ENCODE measurements at regions not wholly inside any gene's neighbourhood (a gene's known extent, or its start where the extent isn't known, plus 50 kb on each side); places are given as distances from the start of the nearest gene placed in this dataset.

DNA sequence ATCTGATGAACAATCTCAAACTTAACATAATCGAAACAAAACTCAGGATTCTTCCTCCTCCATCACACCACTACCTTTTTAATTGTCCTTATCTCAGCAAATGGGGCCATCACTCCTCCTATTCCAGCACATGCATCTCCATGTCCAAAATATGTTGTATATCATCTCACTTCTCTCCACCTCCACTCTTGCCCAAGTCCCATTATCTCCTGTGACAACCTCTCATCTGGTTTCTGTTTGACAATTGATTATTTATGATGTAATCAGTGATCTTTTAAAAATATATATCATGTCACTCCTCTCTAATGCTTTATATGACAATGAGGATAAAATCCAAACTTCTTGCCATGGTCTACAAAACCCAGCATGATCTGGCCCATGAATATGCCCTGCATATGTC, 200.8 kb upstream of the HMGA2 start:
- DNase-seq (ENCODE audit: low read depth in 1 of 2, low spot score in 1 of 2) = no peak

DNA sequence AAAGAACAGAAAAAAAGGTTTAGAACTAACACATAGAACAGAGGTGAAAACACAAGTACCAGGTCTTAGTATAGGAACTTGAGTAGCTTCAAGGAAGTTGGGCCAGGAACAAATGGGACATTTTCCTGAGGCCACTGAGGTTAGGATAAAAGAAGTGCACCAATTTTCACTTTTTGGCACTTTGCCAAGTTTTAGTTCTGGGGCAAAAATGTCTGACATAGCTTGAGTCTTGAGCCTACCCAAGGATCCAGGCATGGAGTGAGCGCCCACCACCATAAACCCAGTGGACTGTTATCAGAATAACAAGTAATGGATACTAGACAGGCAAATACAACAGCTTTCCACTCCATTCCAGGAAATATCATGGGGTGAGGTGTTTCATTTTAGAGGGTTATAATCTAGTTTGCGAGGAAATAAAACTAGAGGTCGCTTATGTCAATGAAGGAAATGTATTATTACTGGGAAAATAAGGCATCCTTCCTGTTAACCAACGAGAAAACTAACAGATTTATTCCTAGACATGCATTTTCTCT, 199.7 kb upstream of the HMGA2 start:
- no peak for DNase-seq (ENCODE audit: low read depth in 1 of 2, low spot score in 1 of 2)

DNA sequence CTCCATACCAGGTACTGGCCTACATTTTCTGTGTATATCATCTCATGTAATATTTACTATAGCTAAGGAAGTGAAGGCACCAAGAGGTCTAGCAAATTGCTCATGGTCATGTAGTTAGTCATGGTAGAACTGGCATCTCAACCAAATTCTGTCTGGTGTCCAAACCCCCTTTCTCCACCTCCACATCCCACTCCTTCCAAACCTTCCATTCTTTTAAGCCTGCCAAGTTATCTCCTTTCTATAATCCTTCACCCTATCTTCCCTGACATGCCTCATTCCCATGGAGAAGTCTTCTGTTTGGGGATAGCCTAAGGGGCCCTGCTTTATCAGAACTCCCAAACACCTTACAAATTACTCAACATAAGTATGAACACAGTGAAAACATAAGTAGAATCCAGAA, 196.2 kb upstream of the HMGA2 start:
- no peak for DNase-seq (ENCODE audit: low read depth in 1 of 2, low spot score in 1 of 2)

GRCh38 chr12:65630555-65630954, 193.7 kb upstream of the HMGA2 start:
- DNase-seq (ENCODE audit: low read depth in 1 of 2, low spot score in 1 of 2) = no peak

DNA sequence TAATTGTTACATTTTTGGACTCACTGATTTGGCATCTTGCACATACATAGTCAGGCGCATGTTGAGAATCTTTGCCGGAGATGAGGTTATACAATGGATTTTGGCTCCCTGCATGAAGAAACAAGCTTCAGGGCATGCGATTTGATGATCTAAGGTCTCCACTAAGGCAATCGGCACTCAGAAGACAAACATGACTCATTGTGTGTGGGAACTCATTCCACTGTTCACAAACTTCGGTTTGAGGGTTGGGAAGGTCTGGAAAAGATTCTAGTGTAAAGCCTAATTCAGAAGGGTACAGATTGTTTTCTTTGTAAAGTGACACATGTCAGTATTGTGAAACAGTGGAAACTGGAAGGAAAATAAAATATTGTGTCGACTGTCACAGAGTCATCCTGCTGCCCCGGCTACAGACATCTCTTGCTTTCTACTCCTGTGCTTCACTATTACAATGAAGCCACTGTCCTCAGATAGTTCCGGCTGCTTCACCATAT, 192.6 kb upstream of the HMGA2 start:
- no peak for DNase-seq (ENCODE audit: low read depth in 1 of 2, low spot score in 1 of 2)

- no peak for DNase-seq (ENCODE audit: low read depth in 1 of 2, low spot score in 1 of 2)
Observed at GRCh38 chr12:65632131-65632855, 192.0 kb upstream of the HMGA2 start.

GRCh38 chr12:65634061-65634460, 190.2 kb upstream of the HMGA2 start:
- DNase-seq (ENCODE audit: low read depth in 1 of 2, low spot score in 1 of 2) = no peak

DNA sequence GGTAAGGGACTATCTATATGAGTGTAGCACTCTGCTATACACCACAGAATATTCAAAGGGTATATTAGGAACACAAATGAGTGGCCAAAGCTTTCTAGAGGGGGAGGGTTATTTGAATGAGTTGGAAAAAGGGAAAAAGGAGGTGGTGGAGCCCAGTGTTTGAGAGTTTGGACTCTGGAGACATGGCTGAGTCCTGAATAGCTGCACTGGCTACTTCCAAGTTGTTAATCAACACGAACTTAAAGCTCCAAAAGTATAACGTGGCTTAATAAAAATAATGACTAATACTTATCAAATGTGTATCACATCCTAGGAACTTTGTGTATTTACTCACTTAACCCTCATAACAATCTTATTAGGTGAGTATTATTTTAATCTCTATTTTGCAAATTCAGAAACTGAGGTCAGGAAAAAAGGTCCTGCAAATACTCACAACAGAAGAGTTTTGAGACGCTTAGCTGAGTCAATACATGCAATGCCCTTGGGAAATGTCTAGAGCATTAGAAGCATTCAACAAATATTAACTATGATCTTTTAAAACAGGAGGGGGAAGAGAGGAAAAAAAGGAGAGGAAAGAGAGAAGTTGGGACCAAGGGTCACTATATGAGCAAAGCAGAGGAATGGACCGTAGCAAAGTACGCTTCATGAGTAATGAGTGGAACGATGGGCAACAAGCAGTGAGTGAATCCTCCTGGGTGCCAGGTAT, 189.5 kb upstream of the HMGA2 start:
- no peak for DNase-seq (ENCODE audit: low read depth in 1 of 2, low spot score in 1 of 2)

DNA sequence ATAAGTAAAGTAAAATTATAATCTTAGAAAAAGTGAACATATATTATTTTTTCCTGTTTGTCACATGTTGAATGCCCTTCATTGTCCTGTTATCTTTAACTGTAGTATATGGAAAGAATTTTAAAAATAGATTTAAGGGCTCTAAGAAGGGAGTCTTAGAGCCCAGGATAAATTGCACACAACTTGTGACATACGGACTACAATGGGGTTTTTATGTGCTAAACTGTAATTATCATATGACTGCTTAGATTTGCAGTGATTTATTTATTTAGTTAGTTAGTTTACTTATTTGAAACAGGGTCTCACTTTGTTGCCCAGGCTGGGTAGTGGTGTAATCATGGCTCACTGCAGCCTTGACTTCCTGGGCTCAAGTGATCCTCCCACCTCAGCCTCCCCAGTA, 187.8 kb upstream of the HMGA2 start:
- DNase-seq (ENCODE audit: low read depth in 1 of 2, low spot score in 1 of 2) = no peak

DNA sequence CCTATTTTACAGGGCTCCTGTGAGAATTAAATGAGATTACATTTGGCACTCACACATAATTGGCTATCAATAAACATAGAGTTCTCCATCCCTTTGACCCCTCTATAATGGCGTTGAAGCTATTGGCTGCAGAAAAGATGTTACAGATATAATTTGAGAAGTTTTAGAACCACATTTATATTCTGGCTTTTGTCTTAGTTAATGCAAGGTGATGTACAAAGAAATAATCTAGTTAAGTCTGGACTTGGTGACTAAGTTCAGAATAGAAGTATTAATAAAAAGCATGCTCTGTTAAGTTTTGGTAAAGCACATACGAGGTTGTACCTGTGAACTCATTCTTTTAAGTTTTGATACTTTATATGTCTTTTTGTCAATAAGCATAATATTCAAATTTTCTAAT, 187.1 kb upstream of the HMGA2 start:
- DNase-seq (ENCODE audit: low read depth in 1 of 2, low spot score in 1 of 2) = no peak

DNA sequence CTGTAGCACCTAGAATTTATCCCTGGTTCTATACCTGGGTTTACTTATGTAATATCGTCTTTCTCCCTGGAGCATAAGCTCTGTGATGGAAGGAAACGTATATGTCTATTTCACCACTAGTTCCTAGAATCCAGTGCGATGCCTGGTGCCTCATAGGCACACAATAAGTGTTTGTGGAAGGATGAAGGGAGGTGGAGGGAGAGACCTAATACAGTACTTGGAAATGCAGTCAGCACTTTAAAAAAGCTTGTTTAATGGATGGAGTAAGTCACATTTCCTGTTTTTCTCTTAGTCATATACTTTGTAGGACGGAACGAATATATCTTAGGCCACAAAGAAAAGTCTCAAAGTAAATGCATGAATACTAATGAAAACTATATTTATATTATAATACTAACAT, 186.5 kb upstream of the HMGA2 start:
- no peak for DNase-seq (ENCODE audit: low read depth in 1 of 2, low spot score in 1 of 2)

- DNase-seq (ENCODE audit: low read depth in 1 of 2, low spot score in 1 of 2) = no peak
Observed at GRCh38 chr12:65638324-65638723, 186.0 kb upstream of the HMGA2 start.

GRCh38 chr12:65640489-65640901, 183.8 kb upstream of the HMGA2 start:
- DNase-seq (ENCODE audit: low read depth in 1 of 2, low spot score in 1 of 2) = no peak

GRCh38 chr12:65642061-65642661, 182.1 kb upstream of the HMGA2 start:
- DNase-seq (ENCODE audit: low read depth in 1 of 2, low spot score in 1 of 2) = no peak

DNA sequence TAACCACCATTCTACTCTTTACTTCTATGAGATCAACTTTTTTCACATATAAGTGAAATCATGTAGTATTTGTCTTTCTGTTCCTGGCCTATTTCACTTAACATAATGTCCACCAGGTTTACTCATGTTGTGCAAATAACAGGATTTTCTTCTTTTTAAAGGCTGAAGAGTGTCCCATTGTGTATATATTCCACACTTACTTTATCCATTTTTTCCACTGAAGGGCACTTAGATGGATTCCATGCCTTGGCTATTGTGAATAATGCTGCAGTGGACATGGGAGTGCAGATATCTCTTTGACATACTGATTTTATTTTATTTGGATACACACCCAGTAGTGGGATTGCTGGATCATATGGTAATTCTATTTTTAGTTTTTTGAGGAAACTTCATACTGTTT, 181.1 kb upstream of the HMGA2 start:
- no peak for DNase-seq (ENCODE audit: low read depth in 1 of 2, low spot score in 1 of 2)

GRCh38 chr12:65643595-65644386, 180.5 kb upstream of the HMGA2 start:
- DNase-seq (ENCODE audit: low read depth in 1 of 2, low spot score in 1 of 2) = no peak

- DNase-seq (ENCODE audit: low read depth in 1 of 2, low spot score in 1 of 2) = no peak
Observed at GRCh38 chr12:65646127-65646643, 178.1 kb upstream of the HMGA2 start.

DNA sequence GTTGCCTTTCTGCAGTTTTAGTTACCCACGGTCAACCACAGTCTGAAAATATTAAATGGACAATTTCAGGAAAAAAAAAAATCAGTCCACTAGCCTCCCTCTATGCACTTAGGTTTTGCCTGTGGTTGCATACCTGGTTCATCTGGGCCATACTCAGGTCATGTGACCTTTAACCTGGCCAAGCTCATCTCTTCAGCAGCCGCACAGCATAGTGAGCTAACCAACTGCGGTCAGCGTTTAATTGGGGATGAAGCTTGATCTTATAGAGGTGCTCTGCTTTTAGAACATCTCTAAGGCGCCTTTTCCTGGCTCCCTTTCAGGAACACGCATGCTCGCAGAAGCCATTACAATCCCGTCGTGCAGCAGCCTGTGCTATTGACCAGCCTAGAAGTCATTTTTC, 177.2 kb upstream of the HMGA2 start:
- no peak for DNase-seq (ENCODE audit: low read depth in 1 of 2, low spot score in 1 of 2)

DNA sequence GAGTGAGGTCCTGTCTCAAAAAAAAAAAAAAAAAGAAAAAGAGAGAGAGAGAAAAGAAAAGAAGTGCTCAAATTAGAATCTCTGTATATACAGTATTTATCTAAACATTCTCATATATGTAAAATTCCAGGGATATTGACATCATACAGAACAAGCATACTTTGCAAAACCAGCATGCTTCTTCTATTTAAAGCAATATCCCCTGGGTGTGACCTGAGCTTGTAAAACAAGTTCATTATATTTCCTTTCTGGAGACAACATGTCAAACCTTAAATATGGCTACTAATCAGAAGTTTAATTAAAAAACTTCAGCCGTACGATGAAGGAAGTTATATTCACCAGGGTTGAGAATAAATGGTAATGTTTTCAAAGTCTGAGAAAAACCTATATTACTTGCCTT, 175.8 kb upstream of the HMGA2 start:
- DNase-seq (ENCODE audit: low read depth in 1 of 2, low spot score in 1 of 2) = no peak

DNA sequence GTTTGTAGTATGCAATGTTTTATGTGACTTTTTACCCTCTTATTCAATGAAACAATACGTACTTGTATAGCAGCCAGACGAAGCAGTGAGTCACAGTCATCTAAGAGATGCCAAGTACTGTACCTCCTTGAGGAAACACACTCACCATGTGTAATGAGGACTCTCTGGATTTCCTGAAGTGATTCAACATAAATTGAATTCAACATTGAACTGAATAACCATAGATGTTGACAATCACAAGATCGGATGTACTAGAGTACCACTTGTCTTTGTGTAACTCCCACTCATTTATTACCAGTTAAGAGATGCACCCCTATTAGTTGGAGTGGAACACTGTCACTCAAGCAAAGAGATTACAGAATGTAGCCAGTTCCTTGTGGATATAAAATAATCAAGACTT, 175.2 kb upstream of the HMGA2 start:
- DNase-seq (ENCODE audit: low read depth in 1 of 2, low spot score in 1 of 2) = no peak

DNA sequence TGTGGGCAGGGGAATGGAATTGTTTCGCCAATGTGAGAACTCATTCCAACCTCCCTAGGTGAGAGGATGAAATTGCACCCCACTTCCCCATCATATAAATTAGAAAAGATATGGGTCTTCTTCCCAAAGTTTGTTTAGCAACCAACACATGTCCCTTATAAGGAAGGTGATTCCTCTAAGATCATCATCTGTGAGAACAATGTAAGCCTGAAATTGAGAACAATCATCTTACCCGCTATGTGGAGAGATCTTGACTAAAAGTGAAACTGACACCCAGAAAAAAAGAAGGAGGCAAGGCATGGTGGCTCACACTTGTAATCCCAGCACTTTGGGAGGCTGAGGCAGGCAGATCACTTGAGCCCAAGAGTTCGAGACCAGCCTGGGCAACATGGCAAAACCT, 173.2 kb upstream of the HMGA2 start:
- no peak for DNase-seq (ENCODE audit: low read depth in 1 of 2, low spot score in 1 of 2)

Data from activated CD4-positive, alpha-beta T cell treated with anti-CD3 and anti-CD28 coated beads, Interleukin-2, amount 50 U/mL, for 24 hours (primary cell).